WTC11 (cell line): ENCODE measurements at regions not wholly inside any gene's neighbourhood (a gene's known extent, or its start where the extent isn't known, plus 50 kb on each side); places are given as distances from the start of the nearest gene placed in this dataset.

Experiments used
- ATAC-seq: fragments of 200-7000 bp; cut with Tn5 transposase; 2 replicates; pipeline ENCODE4 v1.10.0; 2021; ENCODE audit warnings: mild to moderate bottlenecking, moderate library complexity
- CTCF ChIA-PET: fragments of 300-600 bp; sonication (Branson Sonifier 250); formaldehyde crosslinking; loops from one replicate; lab custom pipeline; 2021; ENCODE audit warnings: antibody characterized with exemption; lab: Charles Lee
- POLR2A ChIA-PET: fragments of 350-600 bp; sonication (Branson Sonifier 250); formaldehyde crosslinking; loops from one replicate; lab custom pipeline; 2021; ENCODE audit warnings: antibody characterized with exemption; lab: Charles Lee
- DNase-seq: peaks from one replicate; pipeline ENCODE4 v3.0.0; 2021; ENCODE audit warnings: low spot score
- H3K27ac Mint-ChIP-seq: 2 replicates; pipeline ENCODE4 v1.8.0; 2021; ENCODE audit warnings: mixed read lengths
- H3K27me3 Mint-ChIP-seq: 2 replicates; pipeline ENCODE4 v1.8.0; 2021; ENCODE audit warnings: low read depth, mild to moderate bottlenecking, moderate library complexity, mixed read lengths
- H3K36me3 Mint-ChIP-seq: 2 replicates; pipeline ENCODE4 v1.8.0; 2021; ENCODE audit warnings: mixed read lengths
- H3K4me1 Mint-ChIP-seq: 2 replicates; pipeline ENCODE4 v1.8.0; 2022; ENCODE audit warnings: mixed read lengths
- H3K4me3 Mint-ChIP-seq: 2 replicates; pipeline ENCODE4 v1.8.0; 2021; ENCODE audit warnings: mild to moderate bottlenecking, moderate library complexity, mixed read lengths
- H3K9me3 Mint-ChIP-seq: 2 replicates; pipeline ENCODE4 v1.8.0; 2021; ENCODE audit warnings: mixed read lengths
- ARID4B ChIP-seq: sonication (generic); formaldehyde crosslinking; IDR thresholded peaks from 2 replicates; pipeline ENCODE4 v1.8.0; 2023; ENCODE audit warnings: missing genetic modification reagents, mild to moderate bottlenecking, borderline replicate concordance
- CBFB ChIP-seq: sonication (generic); formaldehyde crosslinking; IDR thresholded peaks from 2 replicates; pipeline ENCODE4 v1.8.1; 2022; ENCODE audit warnings: mild to moderate bottlenecking, low read depth, missing genetic modification reagents
- CREB1 ChIP-seq: sonication (generic); formaldehyde crosslinking; IDR thresholded peaks from 2 replicates; pipeline ENCODE4 v1.8.0; 2023; ENCODE audit warnings: mild to moderate bottlenecking, missing genetic modification reagents
- CREM ChIP-seq: sonication (generic); formaldehyde crosslinking; IDR thresholded peaks from 2 replicates; pipeline ENCODE4 v1.8.1; 2022; ENCODE audit warnings: mild to moderate bottlenecking, missing genetic modification reagents, moderate library complexity
- CTCF ChIP-seq: fragments of 200-600 bp; IDR thresholded peaks from 2 replicates; pipeline ENCODE4 v1.8.0; 2022; ENCODE audit warnings: antibody characterized with exemption
- E2F1 ChIP-seq: sonication (generic); formaldehyde crosslinking; IDR thresholded peaks from 2 replicates; pipeline ENCODE4 v1.8.0; 2022; ENCODE audit warnings: mild to moderate bottlenecking, missing genetic modification reagents
- E2F5 ChIP-seq: sonication (generic); formaldehyde crosslinking; IDR thresholded peaks from 2 replicates; pipeline ENCODE4 v1.8.1; 2022; ENCODE audit warnings: mild to moderate bottlenecking, moderate library complexity, missing genetic modification reagents
- GTF2I ChIP-seq: fragments of 250-450 bp; sonication (Bioruptor Pico); conservative IDR thresholded peaks from 2 replicates; pipeline ENCODE4 v1.4.0; 2021; ENCODE audit warnings: mild to moderate bottlenecking
- HMGA2 ChIP-seq: fragments of 250-450 bp; sonication (Bioruptor Pico); IDR thresholded peaks from 2 replicates; pipeline ENCODE4 v1.4.0; 2021; ENCODE audit warnings: mild to moderate bottlenecking, moderate library complexity
- IRF2 ChIP-seq: sonication (generic); formaldehyde crosslinking; IDR thresholded peaks from 2 replicates; pipeline ENCODE4 v1.8.0; 2022; ENCODE audit warnings: low read depth, missing genetic modification reagents, borderline replicate concordance
- JAZF1 ChIP-seq: fragments of 250-450 bp; sonication (Bioruptor Pico); IDR thresholded peaks from 2 replicates; pipeline ENCODE4 v1.9.0; 2021; ENCODE audit warnings: moderate library complexity, mild to moderate bottlenecking, inconsistent platforms
- NR1H2 ChIP-seq: sonication (generic); formaldehyde crosslinking; IDR thresholded peaks from 2 replicates; pipeline ENCODE4 v1.9.0; 2021; ENCODE audit warnings: mild to moderate bottlenecking, moderate library complexity, missing genetic modification reagents
- NR2C2 ChIP-seq: sonication (generic); formaldehyde crosslinking; IDR thresholded peaks from 2 replicates; pipeline ENCODE4 v1.8.0; 2022; ENCODE audit warnings: mild to moderate bottlenecking, missing genetic modification reagents
- NR3C1 ChIP-seq: sonication (generic); formaldehyde crosslinking; conservative IDR thresholded peaks from 2 replicates; pipeline ENCODE4 v1.8.1; 2023; ENCODE audit warnings: low read depth, mild to moderate bottlenecking, missing genetic modification reagents
- RELA ChIP-seq: sonication (generic); formaldehyde crosslinking; IDR thresholded peaks from 2 replicates; pipeline ENCODE4 v1.8.1; 2022; ENCODE audit warnings: missing genetic modification reagents, mild to moderate bottlenecking, borderline replicate concordance
- RORB ChIP-seq: fragments of 250-450 bp; sonication (Bioruptor Pico); IDR thresholded peaks from 2 replicates; pipeline ENCODE4 v1.9.0; 2021; ENCODE audit warnings: mild to moderate bottlenecking
- TP53 ChIP-seq: sonication (generic); formaldehyde crosslinking; IDR thresholded peaks from 2 replicates; pipeline ENCODE4 v1.8.1; 2023; ENCODE audit warnings: mild to moderate bottlenecking, missing genetic modification reagents
- USF2 ChIP-seq: sonication (generic); formaldehyde crosslinking; IDR thresholded peaks from 2 replicates; pipeline ENCODE4 v1.8.1; 2023; ENCODE audit warnings: mild to moderate bottlenecking, missing genetic modification reagents, moderate library complexity
- ZNF121 ChIP-seq: sonication (generic); formaldehyde crosslinking; IDR thresholded peaks from 2 replicates; pipeline ENCODE4 v1.8.0; 2023; ENCODE audit warnings: missing genetic modification reagents
- ZNF317 ChIP-seq: sonication (generic); formaldehyde crosslinking; IDR thresholded peaks from 2 replicates; pipeline ENCODE4 v1.8.1; 2023; ENCODE audit warnings: low read depth, mild to moderate bottlenecking, moderate library complexity, missing genetic modification reagents, borderline replicate concordance
- ZNF416 ChIP-seq: fragments of 250-450 bp; sonication (Bioruptor Pico); IDR thresholded peaks from 2 replicates; pipeline ENCODE4 v1.9.0; 2021; ENCODE audit warnings: mild to moderate bottlenecking, inconsistent platforms
- ZNF671 ChIP-seq: fragments of 250-450 bp; sonication (Bioruptor Pico); IDR thresholded peaks from 2 replicates; pipeline ENCODE4 v1.8.0; 2021; ENCODE audit warnings: mild to moderate bottlenecking

GRCh38 chr5:124318661-124319060 lies 427.8 kb downstream of the ZNF608 start:
- Mint-ChIP-seq H3K4me1 (peaks cover 9% of the 10 kb centered on the region), H3K27me3 (no peaks in the 10 kb centered on the region), H3K36me3 (peaks cover 18% of the 10 kb centered on the region), H3K9me3 (peaks cover 39% of the 10 kb centered on the region), H3K4me3 (no peak overlapping the region), H3K27ac (no peak overlapping the region)
- TF ChIP-seq ZNF121 (CRISPR knock-in tag) (peak; percentile 67), TP53 (CRISPR knock-in tag) (no peak)
- POLR2A ChIA-PET, result no interaction called here
- CTCF ChIA-PET, result no interaction called here
- DNase-seq, result no peak
- no peak for ATAC-seq

- H3K36me3 Mint-ChIP-seq, result peaks cover 23% of the 10 kb centered on the region
- peaks cover 9% of the 10 kb centered on the region for H3K4me1 Mint-ChIP-seq
- H3K9me3 Mint-ChIP-seq, result peaks cover 45% of the 10 kb centered on the region
- no peak for ATAC-seq
- H3K4me3 Mint-ChIP-seq, result no peak overlapping the region
- H3K27me3 Mint-ChIP-seq, result no peaks in the 10 kb centered on the region
- TF ChIP-seq USF2 (CRISPR knock-in tag), result no peak
- no peak for TF ChIP-seq NR3C1 (CRISPR knock-in tag)
- TF ChIP-seq NR1H2 (CRISPR knock-in tag), result no peak
- TF ChIP-seq CBFB (CRISPR knock-in tag), result no peak
- no peak for TF ChIP-seq E2F5 (CRISPR knock-in tag)
- TF ChIP-seq IRF2 (CRISPR knock-in tag), result no peak
- no peak for TF ChIP-seq HMGA2 (CRISPR knock-in tag)
- no peak for TF ChIP-seq CREM (CRISPR knock-in tag)
- TF ChIP-seq E2F1 (CRISPR knock-in tag), result no peak
- TF ChIP-seq NR2C2 (CRISPR knock-in tag), result no peak
- TF ChIP-seq RELA (CRISPR knock-in tag), result no peak
- TF ChIP-seq CTCF, result no peak
- no peak for TF ChIP-seq JAZF1
- TF ChIP-seq ARID4B, result no peak
- TF ChIP-seq ZNF671 (CRISPR knock-in tag), result no peak
- TF ChIP-seq ZNF317 (CRISPR knock-in tag), result no peak
- TF ChIP-seq ZNF416 (CRISPR knock-in tag), result no peak
- TF ChIP-seq GTF2I (CRISPR knock-in tag), result no peak
- no peak for TF ChIP-seq CREB1 (CRISPR knock-in tag)
- TF ChIP-seq RORB (CRISPR knock-in tag), result no peak
- TF ChIP-seq, all 79 proteins: peak for 0
- no peak for DNase-seq
- H3K27ac Mint-ChIP-seq, result no peak overlapping the region
- ChIA-PET POLR2A (no interaction called here), CTCF (no interaction called here)
These were observed 429.0 kb downstream of the ZNF608 start for GRCh38 chr5:124317451-124317850.
